HCT116 (cell line): ENCODE measurements at regions not wholly inside any gene's neighbourhood (a gene's known extent, or its start where the extent isn't known, plus 50 kb on each side); places are given as distances from the start of the nearest gene placed in this dataset.

Source experiments
- ATAC-seq: fragments of 200-7000 bp; cut with Tn5 transposase; 2 replicates; pipeline ENCODE4 v1.9.1; 2020; ENCODE audit warnings: mild to moderate bottlenecking, moderate library complexity
- BruUV-seq: library from RNA; stranded (reverse); fragments of 400-500 nt; replicated peaks from 2 replicates; lab custom pipeline; 2021; lab: Mats Ljungman, UMichigan
- CTCF ChIA-PET: fragments of 300-600 bp; sonication (Branson Sonifier 250); formaldehyde crosslinking; loops from one replicate; lab custom pipeline; 2021; ENCODE audit warnings: antibody characterized with exemption; lab: Charles Lee
- POLR2A ChIA-PET: fragments of 300-600, 350-600 bp; sonication (Branson Sonifier 250); formaldehyde crosslinking; loops from one replicate; lab custom pipeline; 2021; ENCODE audit warnings: antibody characterized with exemption; lab: Charles Lee
- RAD21 ChIA-PET, 2 experiments: fragments of 300-600 bp; sonication (Branson Sonifier 250); formaldehyde crosslinking; loops; one replicate each; lab custom pipeline; 2023; ENCODE audit warnings: low total read pairs in 2 of 2; ENCODE audit not compliant: uncharacterized antibody in 2 of 2, unreplicated experiment in 2 of 2, low non-redundant PET in 1 of 2; lab: Charles Lee
- DNase-seq: peaks from one replicate; pipeline ENCODE4 v3.0.0-alpha.2; 2010; ENCODE audit warnings: low read depth, low spot score
- H2AFZ ChIP-seq: fragments of 200-600 bp; shearing (Covaris generic), sonication (generic); 2 replicates; pipeline ENCODE4 v1.6.1; 2017; ENCODE audit warnings: low read depth, mixed run types, mixed read lengths, antibody characterized with exemption, low read length; ENCODE audit not compliant: poor library complexity, severe bottlenecking
- H3K27ac ChIP-seq: 2 replicates; pipeline ENCODE4 v1.5.1; 2012; ENCODE audit warnings: low read depth, low read length
- H3K27me3 ChIP-seq: fragments of 200-600 bp; sonication (generic); 2 replicates; pipeline ENCODE4 v1.6.1; 2016; ENCODE audit warnings: mixed run types, low read length, mixed read lengths; ENCODE audit not compliant: insufficient read depth
- H3K36me3 ChIP-seq, 2 experiments: fragments of 200-500 bp in 1 of 2; fragments of 200-600 bp in 1 of 2; sonication (Bioruptor generic) in 1 of 2; sonication (generic) in 1 of 2; 2 replicates each; pipeline versions ENCODE4 v1.5.1 to v1.6.1; 2014 to 2016; ENCODE audit warnings: low read length in 2 of 2, inconsistent platforms in 1 of 2, mixed read lengths in 1 of 2, mixed run types in 1 of 2; ENCODE audit not compliant: insufficient read depth in 2 of 2, control insufficient read depth in 1 of 2
- H3K4me1 ChIP-seq, 2 experiments: fragments of 200-600 bp in 1 of 2; sonication (generic) in 1 of 2; 2 replicates each; pipeline versions ENCODE4 v1.5.1 to v1.6.1; 2012 to 2017; ENCODE audit warnings: low read length in 2 of 2, inconsistent platforms in 1 of 2, mild to moderate bottlenecking in 1 of 2, mixed read lengths in 1 of 2, mixed run types in 1 of 2, moderate library complexity in 1 of 2; ENCODE audit not compliant: insufficient read depth in 2 of 2, control insufficient read depth in 1 of 2
- H3K4me2 ChIP-seq: fragments of 200-600 bp; sonication (generic); 2 replicates; pipeline ENCODE4 v1.6.1; 2017; ENCODE audit warnings: mixed run types, low read length, mixed read lengths
- H3K4me3 ChIP-seq, 2 experiments: fragments of 200-600 bp in 1 of 2; sonication (generic) in 1 of 2; replicated peaks in 1 of 2; 2 replicates each; pipeline ENCODE4 v1.5.1; 2011 to 2016; ENCODE audit warnings: low read length in 2 of 2, control low read depth in 1 of 2, low read depth in 1 of 2, mild to moderate bottlenecking in 1 of 2, mixed read lengths in 1 of 2, mixed run types in 1 of 2
- H3K79me2 ChIP-seq: fragments of 200-600 bp; sonication (generic); 2 replicates; pipeline ENCODE4 v1.6.1; 2017; ENCODE audit warnings: mild to moderate bottlenecking, mixed run types, low read length, moderate library complexity, mixed read lengths; ENCODE audit not compliant: insufficient read depth
- H3K9ac ChIP-seq: fragments of 200-600 bp; sonication (generic); 2 replicates; pipeline ENCODE4 v1.6.1; 2016; ENCODE audit warnings: low read length, mixed read lengths
- H3K9me2 ChIP-seq: fragments of 200-600 bp; sonication (generic), shearing (Covaris generic); 2 replicates; pipeline ENCODE4 v1.6.1; 2017; ENCODE audit warnings: mixed run types, mild to moderate bottlenecking, moderate library complexity; ENCODE audit not compliant: insufficient read depth
- H3K9me3 ChIP-seq, 2 experiments: fragments of 200-500 bp in 1 of 2; fragments of 200-600 bp in 1 of 2; sonication (Bioruptor generic) in 1 of 2; sonication (generic) in 1 of 2; 2 replicates each; pipeline ENCODE4 v1.6.1; 2014 to 2017; ENCODE audit warnings: low read length in 2 of 2, mixed read lengths in 2 of 2, inconsistent platforms in 1 of 2, low read depth in 1 of 2, mild to moderate bottlenecking in 1 of 2, mixed run types in 1 of 2, moderate library complexity in 1 of 2; ENCODE audit not compliant: control insufficient read depth in 1 of 2, insufficient read depth in 1 of 2
- H4K20me1 ChIP-seq: fragments of 200-600 bp; sonication (generic), shearing (Covaris generic); 2 replicates; pipeline ENCODE4 v1.6.1; 2017; ENCODE audit warnings: mixed run types, mild to moderate bottlenecking, moderate library complexity; ENCODE audit not compliant: insufficient read depth
- CBX3 ChIP-seq: IDR thresholded peaks from 2 replicates; pipeline ENCODE4 v1.6.1; 2012; ENCODE audit warnings: low read depth
- CEBPB ChIP-seq: IDR thresholded peaks from 2 replicates; pipeline ENCODE4 v1.6.1; 2012; ENCODE audit warnings: low read depth
- EGR1 ChIP-seq: IDR thresholded peaks from 2 replicates; pipeline ENCODE4 v1.6.1; 2012; ENCODE audit warnings: low read depth
- ELF1 ChIP-seq: IDR thresholded peaks from 2 replicates; pipeline ENCODE4 v1.6.1; 2012; ENCODE audit warnings: low read depth, borderline replicate concordance
- EZH2 ChIP-seq: fragments of 200-600 bp; sonication (generic); IDR thresholded peaks from 2 replicates; pipeline ENCODE4 v1.6.1; 2017; ENCODE audit warnings: antibody characterized with exemption, mixed run types
- EZH2phosphoT487 ChIP-seq: fragments of 200-600 bp; IDR thresholded peaks from 2 replicates; pipeline ENCODE4 v1.6.1; 2018; ENCODE audit warnings: antibody characterized with exemption, borderline replicate concordance
- FOSL1 ChIP-seq: IDR thresholded peaks from 2 replicates; pipeline ENCODE4 v1.6.1; 2012; ENCODE audit warnings: low read depth
- POLR2A ChIP-seq: IDR thresholded peaks from 2 replicates; pipeline ENCODE4 v1.7.0; 2011; ENCODE audit warnings: borderline replicate concordance; ENCODE audit not compliant: insufficient read depth, insufficient read length; ENCODE audit errors: extremely low read depth
- POLR2AphosphoS5 ChIP-seq: IDR thresholded peaks from 2 replicates; pipeline ENCODE4 v1.6.1; 2011; ENCODE audit warnings: mild to moderate bottlenecking, low read depth, low read length, moderate library complexity
- RAD21 ChIP-seq: IDR thresholded peaks from 2 replicates; pipeline ENCODE4 v1.6.1; 2012; ENCODE audit warnings: low read depth, mild to moderate bottlenecking
- SP1 ChIP-seq: IDR thresholded peaks from 2 replicates; pipeline ENCODE4 v1.6.1; 2012; ENCODE audit warnings: low read depth
- SRF ChIP-seq: IDR thresholded peaks from 2 replicates; pipeline ENCODE4 v1.6.1; 2012; ENCODE audit warnings: low read depth
- TCF7L2 ChIP-seq: IDR thresholded peaks from 2 replicates; pipeline ENCODE4 v1.7.0; 2011; ENCODE audit warnings: borderline replicate concordance, inconsistent platforms; ENCODE audit not compliant: insufficient read depth, insufficient read length; ENCODE audit errors: extremely low read depth
- ZFX ChIP-seq: fragments of 450-650 bp; IDR thresholded peaks from 2 replicates; pipeline ENCODE4 v1.6.1; 2017
- ZNF274 ChIP-seq: fragments of 200-500 bp; sonication (Bioruptor generic); IDR thresholded peaks from 2 replicates; pipeline ENCODE4 v1.6.1; 2014; ENCODE audit warnings: mild to moderate bottlenecking, low read depth, low read length, inconsistent platforms
- intact Hi-C: fragments of 100-400 bp; cut with micrococcal nuclease; formaldehyde crosslinking; loops from 2 replicates; pipeline ENCODE4 v1.10.0; 2022
- TF ChIP-seq, protein P1 (sequence below), 3 experiments: fragments of 200-600 bp in 1 of 3; sonication (generic) in 1 of 3; IDR thresholded peaks in 2 of 3; conservative IDR thresholded peaks in 1 of 3; 2 replicates each; pipeline ENCODE4 v1.5.1; 2012 to 2017; ENCODE audit warnings: low read depth in 2 of 3, low read length in 2 of 3, antibody characterized with exemption in 1 of 3, borderline replicate concordance in 1 of 3, control low read depth in 1 of 3, mild to moderate bottlenecking in 1 of 3, mixed read lengths in 1 of 3, mixed run types in 1 of 3, moderate library complexity in 1 of 3; ENCODE audit not compliant: insufficient read depth in 1 of 3
- TF ChIP-seq, protein P2 (sequence below): IDR thresholded peaks from 2 replicates; pipeline ENCODE4 v1.6.1; 2011; ENCODE audit warnings: mild to moderate bottlenecking, low read length, moderate library complexity; ENCODE audit not compliant: insufficient replicate concordance; ENCODE audit errors: extremely low read depth
- TF ChIP-seq, protein P3 (sequence below): IDR thresholded peaks from 2 replicates; pipeline ENCODE4 v1.6.1; 2012
- TF ChIP-seq, protein P4 (sequence below): IDR thresholded peaks from 2 replicates; pipeline ENCODE4 v1.6.1; 2012; ENCODE audit warnings: low read depth

DNA sequence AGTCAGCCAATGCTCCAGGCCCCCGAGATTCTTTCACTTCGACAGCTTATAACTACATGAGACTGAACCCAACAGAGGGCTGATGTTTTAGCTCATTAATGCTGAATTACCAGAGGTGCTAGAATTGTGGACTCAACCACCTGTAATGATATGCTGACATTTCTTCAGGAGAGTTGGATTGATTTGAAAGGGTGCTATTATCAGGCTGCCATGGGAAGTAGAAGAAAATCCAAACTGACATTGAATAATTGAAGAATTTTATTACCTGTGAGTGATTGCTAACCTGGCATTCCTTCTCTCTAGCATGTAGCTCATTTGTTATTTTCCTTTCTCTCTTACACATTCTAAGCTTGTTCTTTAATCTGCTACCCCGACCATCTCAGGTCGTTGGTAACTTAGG, 488.8 kb downstream of the PID1 start:
- no peaks in the 10 kb centered on the region; the same call in 1 of the 2 replicates for H3K27me3 ChIP-seq
- no peaks in the 10 kb centered on the region for H4K20me1 ChIP-seq
- ATAC-seq (no peak), DNase-seq (no peak)
- H3K9ac ChIP-seq, result no peak overlapping the region
- ChIA-PET RAD21 (no interaction called here), CTCF (no interaction called here)
- H3K9me3 ChIP-seq, result no peaks in the 10 kb centered on the region
- H3K36me3 ChIP-seq, result no peaks in the 10 kb centered on the region
- BruUV-seq, result no TSS peak
- intact Hi-C loops, result no loop called here
- no peak for TF ChIP-seq SP1
- no peak for TF ChIP-seq ELF1
- no peak for TF ChIP-seq RAD21
- TF ChIP-seq, protein P1, sequence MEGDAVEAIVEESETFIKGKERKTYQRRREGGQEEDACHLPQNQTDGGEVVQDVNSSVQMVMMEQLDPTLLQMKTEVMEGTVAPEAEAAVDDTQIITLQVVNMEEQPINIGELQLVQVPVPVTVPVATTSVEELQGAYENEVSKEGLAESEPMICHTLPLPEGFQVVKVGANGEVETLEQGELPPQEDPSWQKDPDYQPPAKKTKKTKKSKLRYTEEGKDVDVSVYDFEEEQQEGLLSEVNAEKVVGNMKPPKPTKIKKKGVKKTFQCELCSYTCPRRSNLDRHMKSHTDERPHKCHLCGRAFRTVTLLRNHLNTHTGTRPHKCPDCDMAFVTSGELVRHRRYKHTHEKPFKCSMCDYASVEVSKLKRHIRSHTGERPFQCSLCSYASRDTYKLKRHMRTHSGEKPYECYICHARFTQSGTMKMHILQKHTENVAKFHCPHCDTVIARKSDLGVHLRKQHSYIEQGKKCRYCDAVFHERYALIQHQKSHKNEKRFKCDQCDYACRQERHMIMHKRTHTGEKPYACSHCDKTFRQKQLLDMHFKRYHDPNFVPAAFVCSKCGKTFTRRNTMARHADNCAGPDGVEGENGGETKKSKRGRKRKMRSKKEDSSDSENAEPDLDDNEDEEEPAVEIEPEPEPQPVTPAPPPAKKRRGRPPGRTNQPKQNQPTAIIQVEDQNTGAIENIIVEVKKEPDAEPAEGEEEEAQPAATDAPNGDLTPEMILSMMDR (IDR thresholded peaks at IDR 0.05 in 2 of 3, conservative IDR thresholded peaks at IDR 0.05 in 1 of 3; ENCODE audit: borderline replicate concordance in 1 of 3, insufficient read depth in 1 of 3, low read depth in 2 of 3, low read length in 2 of 3), result no peak
- TF ChIP-seq ZNF274, result no peak
- TF ChIP-seq, protein P2, sequence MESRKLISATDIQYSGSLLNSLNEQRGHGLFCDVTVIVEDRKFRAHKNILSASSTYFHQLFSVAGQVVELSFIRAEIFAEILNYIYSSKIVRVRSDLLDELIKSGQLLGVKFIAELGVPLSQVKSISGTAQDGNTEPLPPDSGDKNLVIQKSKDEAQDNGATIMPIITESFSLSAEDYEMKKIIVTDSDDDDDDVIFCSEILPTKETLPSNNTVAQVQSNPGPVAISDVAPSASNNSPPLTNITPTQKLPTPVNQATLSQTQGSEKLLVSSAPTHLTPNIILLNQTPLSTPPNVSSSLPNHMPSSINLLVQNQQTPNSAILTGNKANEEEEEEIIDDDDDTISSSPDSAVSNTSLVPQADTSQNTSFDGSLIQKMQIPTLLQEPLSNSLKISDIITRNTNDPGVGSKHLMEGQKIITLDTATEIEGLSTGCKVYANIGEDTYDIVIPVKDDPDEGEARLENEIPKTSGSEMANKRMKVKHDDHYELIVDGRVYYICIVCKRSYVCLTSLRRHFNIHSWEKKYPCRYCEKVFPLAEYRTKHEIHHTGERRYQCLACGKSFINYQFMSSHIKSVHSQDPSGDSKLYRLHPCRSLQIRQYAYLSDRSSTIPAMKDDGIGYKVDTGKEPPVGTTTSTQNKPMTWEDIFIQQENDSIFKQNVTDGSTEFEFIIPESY, result no peak
- TF ChIP-seq, protein P3, sequence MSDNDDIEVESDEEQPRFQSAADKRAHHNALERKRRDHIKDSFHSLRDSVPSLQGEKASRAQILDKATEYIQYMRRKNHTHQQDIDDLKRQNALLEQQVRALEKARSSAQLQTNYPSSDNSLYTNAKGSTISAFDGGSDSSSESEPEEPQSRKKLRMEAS, result no peak
- TF ChIP-seq POLR2AphosphoS5, result no peak
- TF ChIP-seq, protein P4, sequence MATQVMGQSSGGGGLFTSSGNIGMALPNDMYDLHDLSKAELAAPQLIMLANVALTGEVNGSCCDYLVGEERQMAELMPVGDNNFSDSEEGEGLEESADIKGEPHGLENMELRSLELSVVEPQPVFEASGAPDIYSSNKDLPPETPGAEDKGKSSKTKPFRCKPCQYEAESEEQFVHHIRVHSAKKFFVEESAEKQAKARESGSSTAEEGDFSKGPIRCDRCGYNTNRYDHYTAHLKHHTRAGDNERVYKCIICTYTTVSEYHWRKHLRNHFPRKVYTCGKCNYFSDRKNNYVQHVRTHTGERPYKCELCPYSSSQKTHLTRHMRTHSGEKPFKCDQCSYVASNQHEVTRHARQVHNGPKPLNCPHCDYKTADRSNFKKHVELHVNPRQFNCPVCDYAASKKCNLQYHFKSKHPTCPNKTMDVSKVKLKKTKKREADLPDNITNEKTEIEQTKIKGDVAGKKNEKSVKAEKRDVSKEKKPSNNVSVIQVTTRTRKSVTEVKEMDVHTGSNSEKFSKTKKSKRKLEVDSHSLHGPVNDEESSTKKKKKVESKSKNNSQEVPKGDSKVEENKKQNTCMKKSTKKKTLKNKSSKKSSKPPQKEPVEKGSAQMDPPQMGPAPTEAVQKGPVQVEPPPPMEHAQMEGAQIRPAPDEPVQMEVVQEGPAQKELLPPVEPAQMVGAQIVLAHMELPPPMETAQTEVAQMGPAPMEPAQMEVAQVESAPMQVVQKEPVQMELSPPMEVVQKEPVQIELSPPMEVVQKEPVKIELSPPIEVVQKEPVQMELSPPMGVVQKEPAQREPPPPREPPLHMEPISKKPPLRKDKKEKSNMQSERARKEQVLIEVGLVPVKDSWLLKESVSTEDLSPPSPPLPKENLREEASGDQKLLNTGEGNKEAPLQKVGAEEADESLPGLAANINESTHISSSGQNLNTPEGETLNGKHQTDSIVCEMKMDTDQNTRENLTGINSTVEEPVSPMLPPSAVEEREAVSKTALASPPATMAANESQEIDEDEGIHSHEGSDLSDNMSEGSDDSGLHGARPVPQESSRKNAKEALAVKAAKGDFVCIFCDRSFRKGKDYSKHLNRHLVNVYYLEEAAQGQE, result no peak
- TF ChIP-seq EZH2, result no peak
- TF ChIP-seq TCF7L2, result no peak
- no peak for TF ChIP-seq SRF
- TF ChIP-seq CEBPB, result no peak
- no peak for TF ChIP-seq EGR1
- TF ChIP-seq ZFX, result no peak
- TF ChIP-seq POLR2A, result no peak
- TF ChIP-seq FOSL1, result no peak
- no peak for TF ChIP-seq CBX3
- no peak for TF ChIP-seq EZH2phosphoT487
- TF ChIP-seq, all 23 proteins: peak for 0
- no peaks in the 10 kb centered on the region for H3K4me1 ChIP-seq
- no peaks in the 10 kb centered on the region for H3K79me2 ChIP-seq
- H3K4me2 ChIP-seq, result no peak overlapping the region
- no peaks in the 10 kb centered on the region for H3K9me2 ChIP-seq
- POLR2A ChIA-PET, result no interaction called here
- H3K27ac ChIP-seq, result no peak overlapping the region
- H3K4me3 ChIP-seq, result no peak overlapping the region
- no peak overlapping the region for H2AFZ ChIP-seq
